T-helper 2 cell (primary cell): ENCODE measurements at regions not wholly inside any gene's neighbourhood (a gene's known extent, or its start where the extent isn't known, plus 50 kb on each side); places are given as distances from the start of the nearest gene placed in this dataset.
"Not testable (repeated sequence)": the region's sequence is repeated elsewhere in the genome, so short reads cannot be mapped to it uniquely, and the experiment has no call there.

Experiments used
- DNase-seq, 5 experiments: peaks; one replicate each; pipeline versions ENCODE4 v3.0.0 to v3.0.0-alpha.2; 2012 to 2022

DNA sequence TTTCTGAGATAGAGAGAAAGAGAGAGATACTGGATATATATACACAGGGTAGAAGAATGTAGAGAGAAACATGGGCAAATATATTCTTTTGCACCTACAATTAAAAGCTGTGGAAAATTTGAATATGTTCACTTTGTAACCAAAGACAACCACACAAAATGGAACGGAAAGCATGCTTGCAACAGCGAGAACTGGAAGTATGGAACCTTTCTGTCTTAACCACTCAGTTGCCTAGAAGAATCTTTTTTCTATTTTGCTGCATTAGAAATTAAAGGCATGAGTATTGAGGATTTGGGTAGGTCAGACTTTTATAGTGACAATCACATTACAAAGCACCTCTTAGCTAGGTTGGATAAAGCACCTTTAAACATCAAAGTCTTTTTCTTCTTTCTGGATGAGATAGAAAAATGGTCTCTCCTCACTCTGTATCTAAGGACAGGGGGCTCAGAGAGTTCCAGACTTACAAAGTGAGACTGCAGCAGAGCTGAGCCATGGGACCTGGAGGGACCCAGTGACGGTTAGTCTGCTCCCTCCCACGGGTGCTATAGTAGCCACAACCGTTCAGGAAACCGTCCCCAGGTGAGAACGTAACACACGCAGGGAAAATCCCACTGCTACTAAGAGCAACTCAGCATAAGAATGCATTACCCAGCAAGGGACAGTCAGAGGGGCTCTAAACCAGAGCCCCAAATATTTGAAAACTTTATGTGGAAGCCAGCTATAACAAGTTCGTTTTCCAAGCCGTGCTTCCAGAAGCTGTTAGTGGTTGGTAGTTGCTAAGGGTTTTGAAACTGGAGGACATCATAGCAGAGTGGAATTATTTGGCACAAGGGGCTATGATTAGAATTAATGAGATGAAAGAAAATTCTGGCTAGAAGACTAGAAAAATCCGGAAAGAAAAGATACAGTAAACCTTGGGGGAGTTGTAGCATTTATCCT is 97.1 kb downstream of the DAD1 start:
- peak in 1 of 5 experiments; percentile 12 for DNase-seq

DNA sequence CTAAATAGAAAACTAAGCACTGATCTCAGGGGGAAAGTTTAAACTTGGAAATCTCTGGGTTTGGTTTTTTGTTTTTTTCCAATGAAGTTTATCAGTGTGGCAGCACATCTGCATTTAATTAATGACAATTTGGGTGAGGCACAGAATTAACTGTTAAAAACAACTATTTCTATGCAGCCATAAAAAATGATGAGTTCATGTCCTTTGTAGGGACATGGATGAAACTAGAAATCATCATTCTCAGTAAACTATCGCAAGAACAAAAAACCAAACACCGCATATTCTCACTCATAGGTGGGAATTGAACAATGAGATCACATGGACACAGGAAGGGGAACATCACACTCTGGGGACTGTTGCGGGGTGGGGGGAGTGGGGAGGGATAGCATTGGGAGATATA is 98.0 kb downstream of the DAD1 start:
- not testable (repeated sequence) for DNase-seq

DNA sequence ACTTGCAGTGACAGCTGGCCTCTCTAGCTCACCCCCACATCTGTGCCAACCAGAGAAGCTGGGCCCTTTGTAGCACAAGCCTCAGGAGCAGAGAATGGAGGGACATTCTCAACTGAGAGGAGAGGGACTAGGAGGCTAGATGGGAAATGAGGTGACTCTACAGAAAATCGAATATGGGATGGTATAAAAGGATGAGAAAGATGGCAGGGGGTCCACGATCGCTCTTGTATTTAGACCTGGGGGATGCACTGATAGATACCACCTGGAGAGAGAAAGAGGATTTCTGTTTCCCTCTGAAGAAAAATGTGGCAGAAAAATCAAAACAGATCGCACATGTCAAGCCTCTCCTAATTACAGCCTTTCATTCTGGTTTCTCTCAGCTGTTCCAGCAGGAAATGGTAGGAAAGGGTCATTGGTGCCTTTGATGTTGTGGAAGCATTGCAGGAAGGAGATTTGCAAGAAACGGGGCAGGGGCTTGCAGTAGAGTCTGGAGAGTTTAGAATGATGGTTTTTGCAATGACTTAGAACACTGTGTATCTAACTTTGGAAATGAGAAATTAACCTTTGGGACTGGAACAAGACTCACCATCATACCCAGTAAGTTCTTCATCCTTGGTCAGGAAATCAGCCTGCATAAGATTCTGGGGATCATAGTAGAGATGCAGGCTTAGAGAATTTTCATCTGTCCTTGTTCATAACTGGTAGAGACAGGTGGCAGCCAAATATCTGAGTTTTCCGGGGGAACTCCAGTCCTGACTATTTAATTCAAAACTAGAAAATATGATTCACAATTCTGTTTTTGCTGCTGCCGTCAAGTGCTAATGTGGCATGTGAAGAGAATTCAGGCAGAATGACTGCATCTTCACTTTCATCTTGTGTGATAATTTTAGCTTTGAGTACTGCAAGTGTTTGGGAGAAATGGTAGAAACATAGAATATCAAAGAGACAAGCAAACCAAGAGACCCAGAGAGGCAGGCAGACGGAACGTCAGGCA is 98.8 kb downstream of the DAD1 start:
- no peak for DNase-seq

DNA sequence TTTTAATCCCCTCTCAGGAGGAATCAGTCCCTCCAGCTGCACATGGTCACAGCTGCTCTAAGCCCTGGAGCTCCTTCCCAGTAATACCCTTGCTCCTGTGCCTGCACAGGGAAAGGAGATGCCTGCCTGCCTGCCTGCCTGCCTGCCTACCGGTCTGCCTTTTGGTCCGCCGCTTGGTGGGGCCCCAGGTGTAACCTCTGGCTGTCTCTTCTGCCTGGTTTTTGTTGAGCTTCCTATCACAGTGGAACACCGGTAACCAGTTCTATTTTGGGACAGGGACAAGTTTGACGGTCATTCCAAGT is 99.8 kb downstream of the DAD1 start:
- no peak for DNase-seq

DNA sequence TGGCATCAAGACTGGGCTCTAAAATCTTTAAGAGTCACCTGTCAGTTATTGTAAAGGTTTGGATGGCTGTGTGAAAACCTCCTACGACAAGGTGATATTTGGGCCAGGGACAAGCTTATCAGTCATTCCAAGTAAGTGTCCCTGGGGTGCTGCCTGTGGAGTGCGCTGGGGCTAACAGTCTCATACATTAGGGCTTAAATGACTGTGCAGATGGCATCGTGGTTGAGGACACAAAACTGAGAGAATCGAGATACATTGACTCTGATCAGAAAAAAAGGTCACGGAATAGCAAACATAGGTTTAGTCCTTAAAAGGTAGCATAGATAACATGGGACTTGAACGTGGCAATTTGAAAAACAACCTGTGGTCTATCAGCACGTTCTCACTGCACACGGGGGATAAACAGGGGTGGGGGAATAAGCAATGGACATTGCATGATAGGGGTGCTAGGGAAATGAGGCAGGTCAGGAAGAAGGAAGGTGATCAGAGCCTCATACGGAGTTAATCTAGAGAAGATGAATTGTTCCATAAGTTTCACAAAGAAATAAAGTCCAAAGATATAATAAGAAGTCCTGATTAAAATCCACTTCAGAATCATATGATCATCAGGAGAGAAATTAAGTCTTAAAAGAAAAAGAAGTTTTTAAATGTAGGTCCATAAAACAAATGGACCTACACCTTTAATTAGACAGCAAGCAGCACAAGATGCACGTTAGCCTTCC is 100.3 kb downstream of the DAD1 start:
- DNase-seq, result peak in 1 of 5 experiments; percentile 69

DNA sequence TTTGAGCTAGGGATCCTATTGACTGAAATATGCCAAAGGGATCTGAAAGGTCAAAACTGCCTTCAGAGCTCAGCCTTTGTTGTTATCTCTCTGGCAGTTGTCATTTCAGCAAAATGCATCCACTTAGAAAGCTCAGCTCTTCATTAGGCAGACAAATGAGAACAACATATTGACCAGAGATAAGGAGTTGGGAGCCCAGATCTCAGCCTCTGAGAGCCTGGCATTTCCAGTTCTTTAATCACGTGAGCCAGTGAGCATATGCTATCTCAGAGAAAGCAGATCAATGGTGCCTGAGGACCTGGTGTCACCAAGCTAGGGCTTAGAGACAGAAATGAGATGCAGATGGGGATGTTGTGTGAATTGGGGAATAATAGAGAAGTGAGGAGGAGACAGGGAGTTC is 101.1 kb downstream of the DAD1 start:
- no peak for DNase-seq

DNA sequence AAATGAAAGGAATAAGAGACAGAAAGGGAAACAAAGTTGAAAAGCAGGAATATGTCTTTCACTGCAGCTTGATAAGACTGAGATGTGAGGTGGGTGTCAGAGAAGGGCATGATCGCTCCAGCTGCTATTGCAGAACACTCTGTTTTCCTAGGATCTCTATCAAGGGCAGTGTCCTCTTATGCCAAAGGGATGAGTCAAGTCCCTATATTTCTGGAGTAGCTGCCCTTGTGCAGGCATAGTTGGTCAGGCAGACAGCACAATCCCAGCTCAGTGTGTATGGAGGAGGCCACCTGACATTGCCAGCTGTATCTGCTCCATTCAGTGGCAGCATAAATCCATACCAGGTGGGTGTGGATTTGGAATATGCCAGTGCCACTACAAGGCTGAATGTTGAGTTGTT is 101.6 kb downstream of the DAD1 start:
- DNase-seq, result no peak

DNA sequence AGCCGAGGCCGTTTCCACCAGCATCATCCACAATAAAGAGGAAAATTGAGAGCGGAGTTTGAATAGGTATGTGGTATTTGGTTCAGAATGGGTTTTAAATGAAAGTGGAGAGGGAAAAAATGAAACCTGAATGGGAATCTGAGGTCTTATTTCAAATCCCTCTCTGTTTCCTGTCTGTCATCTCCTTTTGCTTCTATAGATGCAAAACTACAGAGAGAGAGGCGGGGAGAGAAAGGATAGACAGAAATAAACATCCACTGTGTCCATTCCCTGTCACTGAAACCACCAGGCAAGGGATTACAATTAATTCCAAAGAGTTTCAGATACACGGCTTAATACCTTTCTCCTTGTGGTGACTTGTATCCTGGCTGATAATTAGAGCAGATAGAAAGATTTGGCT is 102.3 kb downstream of the DAD1 start:
- DNase-seq, result no peak

DNA sequence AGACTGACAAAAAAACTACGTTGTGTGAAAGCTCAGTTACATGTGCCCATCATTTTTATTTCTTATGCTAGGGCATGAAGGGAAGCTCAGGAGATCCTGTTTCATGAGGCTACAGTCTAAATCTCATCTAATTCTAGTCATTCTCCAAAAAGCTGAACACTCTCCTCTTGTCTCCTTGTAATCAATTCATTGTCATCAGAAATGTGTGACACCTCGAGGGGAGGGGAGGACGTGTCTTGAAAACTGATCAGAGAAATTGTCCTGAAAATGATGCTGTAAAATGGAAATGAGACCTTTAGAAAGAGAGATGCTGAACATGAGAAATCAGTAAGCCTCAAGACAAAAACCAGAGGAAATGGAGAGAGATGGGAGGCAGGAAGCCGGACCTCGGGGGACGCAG is 103.4 kb downstream of the DAD1 start:
- DNase-seq, result no peak

DNA sequence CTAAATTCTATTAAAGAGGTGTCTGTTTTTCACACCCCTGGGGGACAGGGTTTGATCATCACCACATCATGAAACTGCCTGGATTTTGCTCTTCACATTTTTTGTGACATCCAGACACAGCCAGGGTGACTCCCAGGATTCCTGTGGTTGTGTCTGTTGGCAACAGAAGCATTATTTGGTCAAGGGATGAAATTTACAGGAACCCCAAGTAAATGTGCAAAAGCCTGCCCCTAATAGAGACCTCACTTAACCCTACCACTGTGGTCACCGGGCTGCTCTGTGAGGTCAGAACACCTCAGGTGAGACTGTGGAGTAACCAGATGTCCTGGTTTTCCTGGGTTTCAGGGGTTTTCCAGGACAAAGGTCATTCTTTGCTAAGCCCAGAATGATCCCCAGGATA is 103.8 kb downstream of the DAD1 start:
- DNase-seq, result no peak

DNA sequence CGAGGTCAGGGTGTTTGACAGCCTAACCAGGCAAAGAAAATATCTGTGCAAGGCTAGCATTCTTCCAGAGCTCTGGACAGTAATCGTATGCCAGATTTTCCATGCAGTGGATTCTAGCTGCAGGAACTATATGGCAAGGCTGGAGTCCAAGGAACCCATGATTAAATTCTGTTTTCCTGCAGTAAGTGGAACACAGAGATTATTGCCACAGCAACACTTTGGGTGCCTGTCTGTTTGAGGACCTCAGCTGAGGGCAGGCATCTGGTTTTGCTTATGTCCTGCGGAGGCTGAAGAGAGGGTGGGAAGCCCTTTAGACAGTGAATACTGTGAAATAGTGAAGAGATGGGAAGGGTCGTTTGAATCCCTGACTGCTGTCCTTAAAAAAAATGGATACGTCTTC is 104.4 kb downstream of the DAD1 start:
- DNase-seq, result no peak

DNA sequence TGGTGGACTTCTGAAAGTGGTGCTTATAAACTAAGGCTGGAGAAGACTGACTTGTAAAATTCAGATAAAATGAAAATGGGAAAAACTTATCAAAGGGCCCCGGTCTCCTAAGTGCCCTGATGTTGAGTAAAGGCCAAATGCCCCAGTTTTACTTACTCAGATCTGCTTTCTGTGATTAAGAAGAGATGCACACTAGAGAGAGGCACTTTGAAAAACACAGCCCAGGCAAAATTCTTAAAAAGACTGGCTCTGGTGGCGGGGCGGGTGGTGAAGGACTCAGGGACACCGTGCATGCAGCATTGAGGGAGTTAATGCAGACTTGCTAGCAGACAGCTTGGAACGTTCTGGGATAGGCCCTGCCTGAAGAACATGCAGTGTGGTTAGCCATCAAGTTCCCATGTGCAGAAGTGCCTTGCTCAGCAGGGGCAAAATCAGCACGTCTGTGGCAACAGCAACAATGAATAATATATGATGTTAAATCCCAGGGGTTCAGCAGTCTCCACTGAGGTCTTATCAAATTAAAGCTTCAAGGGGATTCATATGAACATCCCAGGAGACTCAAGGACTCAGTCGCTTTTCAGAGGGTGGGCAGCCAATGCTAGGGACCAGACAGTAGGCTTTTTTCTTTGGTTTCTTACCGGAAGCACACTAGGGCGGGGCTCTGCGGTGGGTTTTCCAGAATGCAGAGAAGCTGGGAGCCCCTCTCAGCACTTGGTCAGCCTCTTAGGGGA is 105.0 kb downstream of the DAD1 start:
- DNase-seq, result no peak

DNA sequence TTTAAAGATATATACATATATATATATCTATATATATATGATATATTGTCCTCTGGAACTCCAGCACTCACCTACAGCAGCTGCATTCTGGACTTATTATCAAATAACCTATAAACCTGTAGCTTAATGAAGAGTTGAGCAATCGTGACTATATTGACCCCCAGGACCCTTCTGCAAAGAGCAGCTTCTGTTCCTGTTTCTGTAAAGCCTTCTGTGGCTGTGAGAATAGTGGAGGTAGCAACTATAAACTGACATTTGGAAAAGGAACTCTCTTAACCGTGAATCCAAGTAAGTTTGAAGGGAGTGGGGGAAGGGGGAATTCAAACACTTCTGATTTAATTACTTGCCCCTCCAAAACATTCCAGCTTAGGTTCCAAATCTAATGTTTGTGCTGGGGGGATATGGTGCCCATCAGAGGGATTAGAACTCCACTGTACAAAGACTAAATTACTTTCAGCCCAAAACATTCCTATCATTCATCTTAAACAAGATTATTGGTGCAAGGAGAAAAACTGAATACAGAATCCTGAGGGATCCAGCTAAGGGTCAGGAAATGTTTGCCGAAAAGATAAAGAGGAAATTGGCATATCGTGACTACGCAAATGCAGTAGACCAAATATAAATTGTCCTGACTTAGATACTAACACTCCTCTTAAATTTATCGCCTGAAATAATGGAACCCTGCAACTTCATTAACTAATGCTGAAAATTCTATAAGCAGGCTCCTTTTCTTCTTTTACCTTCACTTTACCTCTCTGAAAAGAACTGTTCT is 106.1 kb downstream of the DAD1 start:
- DNase-seq, result no peak

DNA sequence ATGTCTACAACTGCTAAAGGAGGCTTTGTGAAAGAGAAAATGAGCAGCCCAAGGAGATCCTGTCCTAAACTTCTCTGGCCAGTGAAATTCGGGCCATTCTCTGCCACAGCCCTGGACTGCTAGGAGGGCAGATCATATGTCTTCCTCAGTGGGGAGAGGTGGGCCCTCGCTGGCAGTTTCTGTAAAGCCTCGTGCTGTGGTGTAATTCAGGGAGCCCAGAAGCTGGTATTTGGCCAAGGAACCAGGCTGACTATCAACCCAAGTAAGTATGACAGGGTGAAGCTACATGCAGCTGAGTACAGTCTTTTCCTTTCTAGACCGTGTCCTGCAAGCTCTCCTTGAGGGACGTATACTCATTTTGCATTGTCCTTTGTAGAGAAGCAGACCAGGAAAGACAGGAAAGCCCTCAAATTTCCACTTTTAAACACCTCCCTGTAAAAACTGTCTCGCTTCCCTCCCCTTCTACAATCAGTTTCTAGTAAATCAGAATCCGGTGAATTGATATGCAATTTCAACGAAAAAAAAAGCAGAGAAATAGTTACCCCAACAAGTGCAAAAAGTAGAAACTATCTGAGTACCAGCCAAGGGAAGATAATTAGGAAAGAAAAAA is 106.8 kb downstream of the DAD1 start:
- DNase-seq, result no peak

DNA sequence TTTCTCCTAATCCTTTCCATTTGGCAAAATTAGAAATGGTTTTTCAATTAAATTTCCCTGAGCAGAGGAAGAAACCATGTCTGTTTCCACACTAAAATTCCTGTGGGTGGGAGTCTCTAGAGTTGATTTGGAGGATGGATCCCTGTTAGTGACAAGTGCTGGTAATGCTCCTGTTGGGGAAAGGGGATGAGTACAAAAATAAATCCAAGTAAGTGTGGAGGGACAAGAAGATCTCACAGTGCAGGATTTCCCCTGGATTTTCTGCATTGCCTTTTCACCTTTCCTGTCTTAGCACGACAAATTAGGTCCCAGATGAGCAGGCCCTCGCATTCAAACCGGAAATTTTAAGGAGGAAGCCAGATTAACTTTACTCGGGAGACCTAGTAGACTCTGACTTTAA is 107.5 kb downstream of the DAD1 start:
- DNase-seq, result no peak

DNA sequence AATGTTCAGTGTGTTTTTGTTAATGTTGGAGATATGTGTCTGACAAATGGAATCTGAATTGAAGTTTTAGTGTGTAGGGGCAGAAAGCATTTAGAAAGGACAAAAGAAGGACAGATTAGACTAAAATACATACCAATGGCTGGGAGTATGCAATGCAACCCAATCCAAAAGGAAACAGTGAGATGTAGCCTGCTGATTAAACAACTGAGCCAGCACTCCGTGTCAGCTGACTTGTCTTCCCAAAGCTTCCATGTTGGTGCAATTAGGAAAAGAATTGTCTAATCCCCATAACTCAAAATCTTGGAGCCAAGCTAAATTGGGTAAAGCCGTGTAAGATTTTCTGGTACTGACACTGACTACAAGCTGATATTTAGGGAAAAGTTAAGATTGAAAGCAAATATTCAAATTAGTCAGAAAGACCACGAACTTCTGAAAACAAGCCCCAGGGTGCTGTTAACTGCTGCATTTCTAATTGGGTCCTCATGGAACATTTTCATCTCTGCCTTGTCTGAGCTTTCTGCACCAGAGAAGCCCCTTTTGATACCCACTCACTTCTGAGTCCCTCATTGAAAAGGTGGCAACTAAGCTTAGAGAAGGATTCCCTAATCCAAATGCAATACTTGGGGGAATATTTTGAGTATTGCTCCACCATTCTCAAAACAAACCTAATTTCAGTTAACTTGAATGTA is 109.1 kb downstream of the DAD1 start:
- DNase-seq, result no peak

DNA sequence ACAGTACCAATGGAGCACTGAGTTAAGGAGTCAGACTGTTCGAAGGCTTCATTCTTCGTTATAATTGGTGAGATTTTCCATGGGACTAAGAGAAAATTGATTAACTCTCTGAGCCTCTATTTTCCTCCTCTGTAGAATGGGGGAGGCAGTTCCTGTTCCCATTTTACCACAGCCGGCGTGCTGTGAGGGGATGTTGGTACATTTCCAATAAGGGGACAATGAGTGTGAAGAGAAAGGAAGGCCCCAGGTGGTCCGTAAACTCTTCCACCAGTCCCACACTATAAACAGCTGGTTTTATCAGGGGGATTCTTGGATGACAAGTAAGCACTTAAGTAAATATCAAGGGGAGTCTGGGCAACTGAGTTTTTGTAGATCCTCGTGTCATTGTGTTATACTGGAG is 109.9 kb downstream of the DAD1 start:
- no peak for DNase-seq

DNA sequence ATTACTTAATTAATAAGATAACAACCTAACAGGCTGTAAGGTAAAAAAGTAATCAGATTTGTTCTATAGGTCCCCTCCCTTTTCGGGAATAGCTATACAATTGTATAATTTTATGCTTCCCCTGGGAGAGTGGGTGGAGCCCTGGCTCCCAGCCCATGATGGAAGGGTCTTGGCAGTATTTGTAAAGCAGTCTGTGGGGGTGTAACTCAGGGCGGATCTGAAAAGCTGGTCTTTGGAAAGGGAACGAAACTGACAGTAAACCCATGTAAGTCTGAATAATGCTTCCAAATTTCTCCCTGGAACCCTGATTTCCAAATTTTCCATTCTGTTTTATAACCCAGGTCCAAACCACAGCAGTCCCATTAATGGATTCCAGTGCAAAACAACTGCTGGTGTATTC is 110.4 kb downstream of the DAD1 start:
- DNase-seq, result no peak

DNA sequence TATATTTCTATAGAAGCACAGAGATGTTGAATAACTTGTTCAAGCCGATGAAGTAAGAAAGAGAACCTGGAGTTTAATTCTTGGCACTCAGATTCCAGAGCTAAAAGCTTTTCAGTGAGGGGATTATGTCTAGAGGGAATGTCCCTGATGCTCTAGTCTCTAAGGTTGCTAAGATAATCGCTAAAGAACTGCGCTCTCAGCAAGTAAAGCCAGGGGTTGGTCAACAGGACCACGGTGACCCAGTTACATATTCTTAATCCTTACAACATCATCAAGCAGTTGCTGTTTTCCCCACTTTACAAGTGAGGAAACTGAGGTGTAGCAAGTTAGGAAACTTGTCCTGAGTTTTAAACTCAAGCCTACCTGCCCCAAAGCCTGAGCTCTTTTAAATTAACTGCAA is 110.8 kb downstream of the DAD1 start:
- no peak for DNase-seq

DNA sequence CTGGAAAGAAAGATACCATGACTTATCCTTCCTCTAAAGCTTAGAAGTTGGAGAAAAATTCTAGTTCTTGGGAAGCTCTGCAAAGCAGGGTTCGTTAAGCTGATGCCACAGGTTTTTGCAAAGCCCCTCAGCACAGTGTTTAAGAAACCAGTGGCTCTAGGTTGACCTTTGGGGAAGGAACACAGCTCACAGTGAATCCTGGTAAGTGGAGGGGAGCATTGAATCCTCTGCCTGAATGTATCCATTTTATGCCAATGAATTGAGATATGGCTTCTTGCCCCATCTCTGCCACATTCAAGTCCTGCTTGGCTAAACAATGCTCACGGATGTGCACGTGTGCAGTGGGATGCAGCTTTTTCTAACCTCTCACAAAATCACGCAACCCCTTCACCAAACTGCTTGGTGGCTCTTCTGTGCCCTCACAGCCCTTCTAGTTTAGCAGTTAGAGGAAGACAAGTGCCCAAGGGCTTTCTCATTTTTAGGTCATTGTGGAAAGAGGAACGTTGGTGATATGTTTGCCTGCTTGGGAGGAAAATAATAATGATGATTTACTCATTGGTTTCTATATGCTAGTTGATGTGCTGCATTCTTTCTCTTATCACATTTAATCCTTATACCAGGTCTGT is 111.3 kb downstream of the DAD1 start:
- DNase-seq, result no peak
